ENCODE measurements at regions not wholly inside any gene's neighbourhood (a gene's known extent, or its start where the extent isn't known, plus 50 kb on each side); places are given as distances from the start of the nearest gene placed in this dataset.

DNA sequence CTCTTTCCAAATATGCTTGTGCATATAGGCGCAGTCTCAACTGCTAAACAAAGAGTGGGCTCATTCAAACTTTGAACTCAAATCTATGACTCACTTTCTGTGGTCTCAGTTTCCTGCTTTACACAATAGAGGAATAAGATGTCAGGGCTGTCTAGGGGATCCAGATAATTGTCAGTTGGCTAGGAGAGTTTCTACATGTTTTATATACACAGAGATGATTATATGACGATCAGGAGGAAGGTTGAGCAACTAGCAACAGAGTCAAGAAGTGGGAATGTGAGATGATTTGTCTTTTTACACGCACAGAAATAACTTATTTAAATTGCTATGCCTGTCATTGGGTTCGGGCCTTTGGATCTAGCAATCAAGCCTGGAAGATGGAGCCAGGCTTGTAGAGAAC, 299.4 kb upstream of the LYPLAL1 start:
- TF ChIP-seq, protein P1, sequence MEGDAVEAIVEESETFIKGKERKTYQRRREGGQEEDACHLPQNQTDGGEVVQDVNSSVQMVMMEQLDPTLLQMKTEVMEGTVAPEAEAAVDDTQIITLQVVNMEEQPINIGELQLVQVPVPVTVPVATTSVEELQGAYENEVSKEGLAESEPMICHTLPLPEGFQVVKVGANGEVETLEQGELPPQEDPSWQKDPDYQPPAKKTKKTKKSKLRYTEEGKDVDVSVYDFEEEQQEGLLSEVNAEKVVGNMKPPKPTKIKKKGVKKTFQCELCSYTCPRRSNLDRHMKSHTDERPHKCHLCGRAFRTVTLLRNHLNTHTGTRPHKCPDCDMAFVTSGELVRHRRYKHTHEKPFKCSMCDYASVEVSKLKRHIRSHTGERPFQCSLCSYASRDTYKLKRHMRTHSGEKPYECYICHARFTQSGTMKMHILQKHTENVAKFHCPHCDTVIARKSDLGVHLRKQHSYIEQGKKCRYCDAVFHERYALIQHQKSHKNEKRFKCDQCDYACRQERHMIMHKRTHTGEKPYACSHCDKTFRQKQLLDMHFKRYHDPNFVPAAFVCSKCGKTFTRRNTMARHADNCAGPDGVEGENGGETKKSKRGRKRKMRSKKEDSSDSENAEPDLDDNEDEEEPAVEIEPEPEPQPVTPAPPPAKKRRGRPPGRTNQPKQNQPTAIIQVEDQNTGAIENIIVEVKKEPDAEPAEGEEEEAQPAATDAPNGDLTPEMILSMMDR (IDR thresholded peaks at IDR 0.05; ENCODE audit: low read depth, low read length) = no peak
- no peaks in the 10 kb centered on the region for H3K27me3 ChIP-seq (ENCODE audit: insufficient read depth, low read depth, severe bottlenecking)
- no peak for DNase-seq
- H3K27ac ChIP-seq = no peak overlapping the region
- no peaks in the 10 kb centered on the region for H3K9me3 ChIP-seq (ENCODE audit: severe bottlenecking)
- H3K4me3 ChIP-seq (ENCODE audit: low read depth, low read length) = no peak overlapping the region
- no peaks in the 10 kb centered on the region for H3K36me3 ChIP-seq

GRCh38 chr1:218874801-218875400, 298.8 kb upstream of the LYPLAL1 start:
- no peaks in the 10 kb centered on the region for H3K36me3 ChIP-seq
- H3K27ac ChIP-seq = no peak overlapping the region
- no peak for DNase-seq
- no peak overlapping the region for H3K4me3 ChIP-seq (ENCODE audit: low read depth, low read length)
- TF ChIP-seq, protein P1 (IDR thresholded peaks at IDR 0.05; ENCODE audit: low read depth, low read length) = no peak
- H3K9me3 ChIP-seq (ENCODE audit: severe bottlenecking) = no peaks in the 10 kb centered on the region
- H3K27me3 ChIP-seq (ENCODE audit: insufficient read depth, low read depth, severe bottlenecking) = no peaks in the 10 kb centered on the region

DNA sequence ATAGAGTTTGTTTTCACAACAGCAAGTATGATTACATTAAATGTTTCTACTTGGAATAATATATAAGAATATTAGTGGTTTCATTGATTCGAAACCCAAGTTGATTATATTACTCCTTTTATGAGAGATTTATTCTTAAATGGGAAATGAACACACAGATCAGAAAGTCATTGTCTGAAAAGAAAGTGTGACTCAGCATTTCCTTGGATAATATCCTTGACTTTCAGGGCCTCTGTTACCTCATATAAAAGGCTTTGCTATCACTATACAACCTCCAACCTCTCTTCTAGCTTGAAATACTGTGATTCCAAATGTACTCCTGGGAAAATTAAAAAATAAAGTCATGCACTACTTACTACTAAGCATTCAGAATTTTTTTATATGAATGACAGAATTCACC, 295.3 kb upstream of the LYPLAL1 start:
- DNase-seq = no peak
- no peak overlapping the region for H3K4me3 ChIP-seq (ENCODE audit: low read depth, low read length)
- H3K36me3 ChIP-seq = no peaks in the 10 kb centered on the region
- TF ChIP-seq, protein P1 (IDR thresholded peaks at IDR 0.05; ENCODE audit: low read depth, low read length) = no peak
- peaks cover 5% of the 10 kb centered on the region for H3K9me3 ChIP-seq (ENCODE audit: severe bottlenecking)
- no peak overlapping the region for H3K27ac ChIP-seq
- no peaks in the 10 kb centered on the region for H3K27me3 ChIP-seq (ENCODE audit: insufficient read depth, low read depth, severe bottlenecking)

- Histone ChIP-seq H3K9me3 (ENCODE audit: severe bottlenecking) (peaks cover 7% of the 10 kb centered on the region), H3K4me3 (ENCODE audit: low read depth, low read length) (no peak overlapping the region), H3K27ac (no peak overlapping the region), H3K36me3 (no peaks in the 10 kb centered on the region), H3K27me3 (ENCODE audit: insufficient read depth, low read depth, severe bottlenecking) (no peaks in the 10 kb centered on the region)
- no peak for DNase-seq
- TF ChIP-seq, protein P1 (IDR thresholded peaks at IDR 0.05; ENCODE audit: low read depth, low read length) = no peak
Observed at GRCh38 chr1:218880484-218881060, 293.1 kb upstream of the LYPLAL1 start.

GRCh38 chr1:218882454-218882853, 291.2 kb upstream of the LYPLAL1 start:
- TF ChIP-seq, protein P1 (IDR thresholded peaks at IDR 0.05; ENCODE audit: low read depth, low read length) = no peak
- no peak for DNase-seq

More at GRCh38 chr1:218882454-218882853, 291.2 kb upstream of the LYPLAL1 start:
- Histone ChIP-seq H3K36me3 (no peaks in the 10 kb centered on the region), H3K27me3 (ENCODE audit: insufficient read depth, low read depth, severe bottlenecking) (no peaks in the 10 kb centered on the region), H3K27ac (no peak overlapping the region), H3K4me3 (ENCODE audit: low read depth, low read length) (no peak overlapping the region), H3K9me3 (ENCODE audit: severe bottlenecking) (peaks cover 7% of the 10 kb centered on the region)
